ENCODE measurements at regions not wholly inside any gene's neighbourhood (a gene's known extent, or its start where the extent isn't known, plus 50 kb on each side); places are given as distances from the start of the nearest gene placed in this dataset.

GRCh38 chr10:54940418-54940817, 139.4 kb upstream of the PCDH15 start:
- H3K9me3 ChIP-seq: no peaks in the 10 kb centered on the region
- DNase-seq: no peak
- H3K36me3 ChIP-seq: no peaks in the 10 kb centered on the region
- no peaks in the 10 kb centered on the region for H3K4me1 ChIP-seq (ENCODE audit: insufficient read depth)
- H3K27me3 ChIP-seq: no peaks in the 10 kb centered on the region
- WGBS, 3 donors: 91 to 92% (median 92%) methylated on average over 2 of the region's 2 CpGs
- intact Hi-C loops (cut with DNase I): no loop called here
- H3K27ac ChIP-seq: no peak overlapping the region
- TF ChIP-seq EP300 (IDR thresholded peaks at IDR 0.05): no peak
- no peak for TF ChIP-seq CTCF (IDR thresholded peaks at IDR 0.05)
- no peak for TF ChIP-seq POLR2A (IDR thresholded peaks at IDR 0.05)
- H3K4me3 ChIP-seq: no peak overlapping the region

- Histone ChIP-seq H3K27ac (no peak overlapping the region), H3K4me3 (no peak overlapping the region), H3K9me3 (no peaks in the 10 kb centered on the region), H3K27me3 (no peaks in the 10 kb centered on the region), H3K4me1 (ENCODE audit: insufficient read depth) (no peaks in the 10 kb centered on the region), H3K36me3 (no peaks in the 10 kb centered on the region)
- intact Hi-C loops (cut with DNase I): no loop called here
- DNase-seq: no peak
- WGBS, 3 donors: 44 to 68% (median 47%) methylated on average over 1 of the region's 1 CpG
- TF ChIP-seq EP300 (IDR thresholded peaks at IDR 0.05): no peak
- no peak for TF ChIP-seq CTCF (IDR thresholded peaks at IDR 0.05)
- no peak for TF ChIP-seq POLR2A (IDR thresholded peaks at IDR 0.05)
These were observed 113.0 kb upstream of the PCDH15 start for GRCh38 chr10:54914049-54914448.

GRCh38 chr10:54909165-54909564, 108.1 kb upstream of the PCDH15 start:
- H3K9me3 ChIP-seq: no peaks in the 10 kb centered on the region

GRCh38 chr10:54908019-54908418, 107.0 kb upstream of the PCDH15 start:
- H3K36me3 ChIP-seq: no peaks in the 10 kb centered on the region
- H3K27me3 ChIP-seq: no peaks in the 10 kb centered on the region
- WGBS, 3 donors: 87 to 89% (median 88%) methylated on average over 3 of the region's 3 CpGs
- H3K4me1 ChIP-seq (ENCODE audit: insufficient read depth): no peaks in the 10 kb centered on the region
- H3K4me3 ChIP-seq: no peak overlapping the region
- DNase-seq: no peak
- TF ChIP-seq EP300 (IDR thresholded peaks at IDR 0.05) (no peak), CTCF (IDR thresholded peaks at IDR 0.05) (no peak)
- intact Hi-C loops (cut with DNase I): no loop called here
- no peaks in the 10 kb centered on the region for H3K9me3 ChIP-seq
- H3K27ac ChIP-seq: no peak overlapping the region

More at GRCh38 chr10:54909165-54909564, 108.1 kb upstream of the PCDH15 start:
- H3K27me3 ChIP-seq: no peaks in the 10 kb centered on the region
- no peak for DNase-seq
- H3K27ac ChIP-seq: no peak overlapping the region
- no peak for TF ChIP-seq EP300 (IDR thresholded peaks at IDR 0.05)
- TF ChIP-seq CTCF (IDR thresholded peaks at IDR 0.05): no peak
- no peak for TF ChIP-seq POLR2A (IDR thresholded peaks at IDR 0.05)
- H3K4me1 ChIP-seq (ENCODE audit: insufficient read depth): no peaks in the 10 kb centered on the region
- H3K36me3 ChIP-seq: no peaks in the 10 kb centered on the region
- H3K4me3 ChIP-seq: no peak overlapping the region
- 76 to 80% (median 79%) methylated on average over 4 of the region's 4 CpGs for WGBS, 3 donors
- intact Hi-C loops (cut with DNase I): no loop called here

GRCh38 chr10:54906940-54907339, 105.9 kb upstream of the PCDH15 start:
- TF ChIP-seq CTCF (IDR thresholded peaks at IDR 0.05) (no peak), EP300 (IDR thresholded peaks at IDR 0.05) (no peak), POLR2A (IDR thresholded peaks at IDR 0.05) (no peak)

More at GRCh38 chr10:54906940-54907339, 105.9 kb upstream of the PCDH15 start:
- H3K9me3 ChIP-seq: no peaks in the 10 kb centered on the region
- no peak overlapping the region for H3K4me3 ChIP-seq
- no peak for DNase-seq
- intact Hi-C loops (cut with DNase I): no loop called here
- no peaks in the 10 kb centered on the region for H3K36me3 ChIP-seq
- no peaks in the 10 kb centered on the region for H3K4me1 ChIP-seq (ENCODE audit: insufficient read depth)
- H3K27ac ChIP-seq: no peak overlapping the region
- H3K27me3 ChIP-seq: no peaks in the 10 kb centered on the region

Measured in ovary (tissue), 7 donors.